D721Med (cell line): ENCODE measurements at regions not wholly inside any gene's neighbourhood (a gene's known extent, or its start where the extent isn't known, plus 50 kb on each side); places are given as distances from the start of the nearest gene placed in this dataset.

Experiments used
- DNase-seq: peaks from one replicate; pipeline ENCODE4 v3.0.0; 2011; ENCODE audit warnings: low spot score; ENCODE audit not compliant: insufficient read length
- FAIRE-seq: peaks from 2 replicates; lab custom pipeline; 2011; peaks lifted over from hg19 to GRCh38; lab: Jason Lieb, UNC
- CTCF ChIP-seq: IDR thresholded peaks from 2 replicates; pipeline ENCODE4 v1.5.1; 2012; ENCODE audit warnings: mild to moderate bottlenecking, control low read depth; ENCODE audit not compliant: insufficient read depth; ENCODE audit errors: missing control alignments

GRCh38 chr3:102826636-102827035 lies 391.8 kb downstream of the ZPLD1 start:
- DNase-seq (no peak), FAIRE-seq (no peak)
- no peak for TF ChIP-seq CTCF

- DNase-seq = no peak
- TF ChIP-seq CTCF = no peak
- FAIRE-seq = no peak
Observed at GRCh38 chr3:102827386-102827785, 392.6 kb downstream of the ZPLD1 start.

- no peak for TF ChIP-seq CTCF
- DNase-seq = no peak
- no peak for FAIRE-seq
Observed at GRCh38 chr3:102830415-102830814, 395.6 kb downstream of the ZPLD1 start.

- no peak for FAIRE-seq
- DNase-seq = no peak
- no peak for TF ChIP-seq CTCF
Observed at GRCh38 chr3:102841866-102842265, 407.1 kb downstream of the ZPLD1 start.

GRCh38 chr3:102866845-102867244 lies 432.0 kb downstream of the ZPLD1 start:
- DNase-seq = no peak
- no peak for TF ChIP-seq CTCF
- FAIRE-seq = no peak

- no peak for TF ChIP-seq CTCF
- no peak for DNase-seq
- FAIRE-seq = no peak
Observed at GRCh38 chr3:102883515-102883914, 448.7 kb downstream of the ZPLD1 start.

- no peak for FAIRE-seq
- no peak for TF ChIP-seq CTCF
- DNase-seq = no peak
Observed at GRCh38 chr3:102885289-102885688, 450.5 kb downstream of the ZPLD1 start.
